Skin epidermis (tissue), 12 donors: ENCODE measurements at regions not wholly inside any gene's neighbourhood (a gene's known extent, or its start where the extent isn't known, plus 50 kb on each side); places are given as distances from the start of the nearest gene placed in this dataset.
"Not testable (repeated sequence)": the region's sequence is repeated elsewhere in the genome, so short reads cannot be mapped to it uniquely, and the experiment has no call there.

Experiments
- H3K27ac ChIP-seq, 21 experiments: fragments of 200-600 bp; sonication (generic) in 11 of 21; one replicate each; pipeline ENCODE4 v1.5.0; 2020; ENCODE audit warnings: mild to moderate bottlenecking in 3 of 21, inconsistent platforms in 2 of 21, moderate library complexity in 2 of 21
- H3K4me3 ChIP-seq, 7 experiments: fragments of 200-600 bp; sonication (generic) in 2 of 7; one replicate each; pipeline ENCODE4 v1.5.0; 2020; ENCODE audit warnings: inconsistent platforms in 2 of 7, mild to moderate bottlenecking in 2 of 7, moderate library complexity in 1 of 7

GRCh38 chr5:72601861-72602260 is 94.7 kb upstream of the ZNF366 start:
- H3K27ac ChIP-seq, result no peak overlapping the region
- no peak overlapping the region for H3K4me3 ChIP-seq

DNA sequence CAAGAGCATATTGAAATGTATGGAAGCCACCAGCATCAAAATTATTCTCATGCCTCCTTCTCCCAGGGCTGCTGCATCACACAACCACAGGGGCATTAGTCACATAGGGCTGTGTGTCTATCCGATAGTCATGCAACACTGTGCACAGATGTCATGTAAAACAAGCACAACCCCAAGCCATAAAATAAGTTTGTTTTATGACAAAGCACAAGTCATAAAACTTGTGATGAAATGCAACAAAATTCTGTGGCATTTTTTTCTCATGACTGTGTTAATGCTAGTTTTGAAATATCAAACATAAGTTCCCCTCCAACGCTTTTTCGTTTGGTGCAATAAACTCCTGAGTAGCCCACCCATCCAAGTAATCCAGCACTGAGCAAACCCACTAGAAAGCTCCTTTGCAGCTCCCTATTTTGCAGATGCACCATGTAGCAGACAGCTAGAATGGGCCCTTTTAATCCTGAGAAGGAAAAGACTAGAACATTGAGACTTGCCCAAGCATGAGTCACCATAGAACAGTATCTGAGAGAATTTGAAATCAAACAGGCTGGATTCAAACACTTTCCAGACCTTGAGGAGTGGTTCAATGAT is 93.3 kb upstream of the ZNF366 start:
- peak overlapping the region in 8 of 21 experiments; percentile 26 to 78 (median 68) for H3K27ac ChIP-seq
- H3K4me3 ChIP-seq, result no peak overlapping the region

DNA sequence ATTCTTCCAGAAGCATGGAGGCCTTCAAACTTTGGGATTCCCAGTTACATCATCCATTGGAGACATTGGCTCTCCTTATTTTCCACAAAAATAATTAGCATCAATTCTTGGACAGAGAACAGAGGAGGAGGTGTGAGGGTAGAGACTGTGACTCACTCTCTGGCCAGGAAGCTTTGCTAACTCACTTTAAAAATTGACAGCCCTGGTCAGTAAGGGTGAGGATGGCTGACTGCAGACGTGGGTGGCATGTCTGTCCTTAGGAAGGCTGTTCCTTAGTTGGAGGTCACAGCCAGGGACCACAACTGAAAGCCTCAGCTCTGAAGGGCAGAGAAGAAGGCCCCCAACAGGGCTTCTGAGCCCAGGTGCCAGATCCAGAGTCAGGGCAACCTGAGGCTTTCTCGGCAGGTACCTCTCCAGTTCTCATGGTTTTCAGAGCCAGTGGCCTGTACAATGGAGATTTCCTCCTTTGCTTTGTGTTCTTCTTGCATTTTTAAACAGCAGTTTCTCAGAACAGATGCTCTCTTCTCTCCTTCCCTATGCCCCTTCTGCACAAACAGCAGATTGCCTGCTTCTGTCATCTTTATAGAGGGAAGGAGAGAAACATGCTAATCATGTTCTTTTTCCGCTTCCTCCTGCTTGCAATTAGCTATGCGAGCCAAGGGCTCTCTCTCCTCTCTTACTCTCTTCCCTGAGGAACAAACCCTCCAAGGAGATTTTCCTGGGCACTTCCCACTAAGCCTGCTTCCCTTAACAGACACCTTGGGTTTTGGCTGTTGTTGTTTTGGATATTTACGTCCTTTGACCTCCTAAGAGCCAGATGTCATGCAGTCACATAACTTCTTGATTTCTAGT is 92.5 kb upstream of the ZNF366 start:
- H3K4me3 ChIP-seq, result no peak overlapping the region
- peak overlapping the region in 14 of 21 experiments; percentile 13 to 78 (median 49) for H3K27ac ChIP-seq

DNA sequence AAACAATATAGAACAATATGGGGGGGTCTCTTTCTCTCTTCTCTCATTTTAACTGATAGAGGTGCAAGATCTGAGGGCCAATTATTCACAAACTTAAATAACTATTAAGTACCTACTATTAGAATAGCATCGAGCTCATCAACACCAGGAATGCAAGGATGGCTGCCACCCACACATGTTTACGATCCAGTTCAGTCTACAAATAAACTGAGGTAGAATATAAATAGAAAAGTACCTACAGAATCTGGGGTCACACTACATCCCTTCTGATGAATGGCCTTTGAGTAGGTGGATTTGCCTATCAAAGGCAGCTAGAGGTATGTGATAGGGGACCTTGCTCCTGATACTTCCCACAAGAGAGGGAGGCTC is 91.8 kb upstream of the ZNF366 start:
- H3K27ac ChIP-seq, result peak overlapping the region in 10 of 21 experiments; percentile 26 to 78 (median 60)

GRCh38 chr5:72598401-72599064 is 91.3 kb upstream of the ZNF366 start:
- Histone ChIP-seq H3K4me3 (no peak overlapping the region), H3K27ac (peak overlapping the region in 7 of 21 experiments; percentile 13 to 78 (median 52))

More for the DNA sequence above, 91.8 kb upstream of the ZNF366 start:
- H3K4me3 ChIP-seq, result no peak overlapping the region

DNA sequence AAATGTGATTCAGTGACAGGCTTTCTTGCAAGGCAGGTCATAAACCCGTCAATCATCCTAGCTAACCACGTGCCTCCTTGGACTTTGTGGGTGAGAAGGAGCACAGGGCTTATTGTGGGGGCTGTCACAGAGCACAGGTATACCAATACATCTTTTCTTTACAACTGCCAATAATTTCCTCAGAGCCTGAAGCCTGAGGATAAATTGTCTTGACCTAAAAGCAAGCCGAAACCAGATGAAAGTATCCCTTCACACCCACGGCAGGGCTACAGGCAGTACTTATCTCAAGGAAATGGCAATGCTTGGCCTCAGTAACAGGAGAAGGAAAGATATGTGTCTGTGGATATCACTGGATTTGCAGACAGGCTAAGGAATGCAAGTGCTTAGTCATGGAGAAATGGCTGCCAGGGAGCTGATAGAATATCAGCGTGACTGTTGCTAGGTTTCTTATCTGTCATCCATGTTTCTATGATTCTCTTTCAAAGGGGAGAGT is 90.3 kb upstream of the ZNF366 start:
- no peak overlapping the region for H3K4me3 ChIP-seq
- H3K27ac ChIP-seq, result peak overlapping the region in 5 of 21 experiments; percentile 18 to 52 (median 39)

DNA sequence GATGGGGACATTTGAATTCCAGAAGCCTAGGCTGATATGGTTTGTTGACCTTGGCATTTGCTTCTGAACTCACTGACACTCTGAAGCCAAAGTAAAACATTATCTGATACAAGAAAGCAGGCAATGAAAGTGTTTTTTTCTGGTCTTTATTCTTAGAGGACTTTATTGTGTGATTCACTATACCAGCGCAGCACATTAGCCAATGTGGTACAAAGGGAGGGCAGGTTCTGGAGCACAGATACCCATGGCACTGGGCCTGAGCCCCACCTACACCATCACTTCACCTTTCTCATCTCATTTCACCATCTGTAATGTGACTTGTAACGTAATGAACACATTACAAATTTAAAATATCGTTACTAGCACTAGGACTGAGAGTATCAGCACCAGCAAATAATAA is 89.7 kb upstream of the ZNF366 start:
- Histone ChIP-seq H3K27ac (peak overlapping the region in 1 of 21 experiments; percentile 37), H3K4me3 (no peak overlapping the region)

GRCh38 chr5:72588640-72589039 is 81.4 kb upstream of the ZNF366 start:
- Histone ChIP-seq H3K4me3 (no peak overlapping the region), H3K27ac (no peak overlapping the region)

GRCh38 chr5:72587661-72588308 is 80.6 kb upstream of the ZNF366 start:
- no peak overlapping the region for H3K27ac ChIP-seq

GRCh38 chr5:72586788-72587530 is 79.7 kb upstream of the ZNF366 start:
- no peak overlapping the region for H3K27ac ChIP-seq
- H3K4me3 ChIP-seq, result no peak overlapping the region

More at GRCh38 chr5:72587661-72588308, 80.6 kb upstream of the ZNF366 start:
- no peak overlapping the region for H3K4me3 ChIP-seq

DNA sequence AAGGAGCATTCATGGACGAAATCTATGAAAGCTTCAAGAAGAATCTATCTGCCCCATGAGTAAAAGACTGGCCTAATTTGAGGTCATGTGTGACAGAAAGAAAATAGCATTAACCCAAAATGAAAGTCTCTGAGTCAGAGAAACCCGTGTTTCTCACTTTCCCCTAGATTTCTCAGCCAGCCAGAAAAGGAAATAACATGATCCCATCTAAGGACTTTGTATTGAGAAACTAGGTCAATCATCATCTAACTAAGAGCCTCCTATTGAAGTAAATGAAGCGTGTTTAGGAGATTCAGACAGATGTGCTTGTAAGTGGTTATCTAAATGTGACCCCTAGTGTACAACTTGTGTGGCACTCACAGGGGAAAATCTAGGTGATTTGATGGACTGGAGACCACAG is 77.3 kb upstream of the ZNF366 start:
- no peak overlapping the region for H3K4me3 ChIP-seq
- peak overlapping the region in 1 of 21 experiments; percentile 34 for H3K27ac ChIP-seq

GRCh38 chr5:72579290-72579689 is 72.1 kb upstream of the ZNF366 start:
- H3K27ac ChIP-seq, H3K4me3 ChIP-seq: not testable (repeated sequence)

- Histone ChIP-seq H3K4me3 (no peak overlapping the region), H3K27ac (no peak overlapping the region)
Observed at GRCh38 chr5:72572236-72572765, 65.1 kb upstream of the ZNF366 start.

DNA sequence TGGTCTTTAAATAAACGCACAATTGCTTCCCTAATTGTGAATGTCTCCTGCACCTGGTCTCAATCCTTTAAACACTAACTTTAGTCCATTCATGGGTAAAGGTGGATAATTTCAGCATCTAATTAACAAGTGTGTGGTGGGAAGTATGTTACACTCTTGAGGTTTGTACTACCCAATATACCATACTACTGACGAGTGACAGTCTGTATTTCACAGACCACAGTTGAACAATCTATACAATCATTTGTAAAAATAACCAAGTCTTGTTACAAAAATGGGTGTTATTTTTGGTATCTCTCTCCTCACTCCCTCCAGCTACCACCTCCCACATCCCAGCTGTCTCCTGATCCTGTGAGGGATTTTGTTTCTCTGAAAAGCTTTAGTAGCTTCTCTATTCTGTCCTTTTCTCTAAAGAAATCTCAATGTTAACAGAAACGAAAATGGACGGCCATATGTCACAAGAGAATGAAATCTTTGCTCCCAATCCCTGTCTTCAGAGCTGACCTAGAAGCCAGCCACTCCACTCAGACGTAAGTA is 62.3 kb upstream of the ZNF366 start:
- Histone ChIP-seq H3K4me3 (no peak overlapping the region), H3K27ac (peak overlapping the region in 1 of 21 experiments; percentile 69)

- H3K4me3 ChIP-seq, result no peak overlapping the region
- H3K27ac ChIP-seq, result no peak overlapping the region
Observed at GRCh38 chr5:72566746-72567145, 59.5 kb upstream of the ZNF366 start.

GRCh38 chr5:72565513-72566289 is 58.5 kb upstream of the ZNF366 start:
- Histone ChIP-seq H3K27ac (no peak overlapping the region), H3K4me3 (no peak overlapping the region)

- H3K4me3 ChIP-seq, result no peak overlapping the region
- H3K27ac ChIP-seq, result no peak overlapping the region
Observed at GRCh38 chr5:72562717-72563116, 55.5 kb upstream of the ZNF366 start.
